22Rv1 (cell line): ENCODE measurements at regions not wholly inside any gene's neighbourhood (a gene's known extent, or its start where the extent isn't known, plus 50 kb on each side); places are given as distances from the start of the nearest gene placed in this dataset.

ENCODE experiments used
- CTCF ChIP-seq: fragments of 450-650 bp; IDR thresholded peaks from 2 replicates; pipeline ENCODE4 v1.5.1; 2017; ENCODE audit warnings: mild to moderate bottlenecking
- ZFX ChIP-seq: fragments of 450-650 bp; IDR thresholded peaks from 2 replicates; pipeline ENCODE4 v1.6.1; 2017; ENCODE audit warnings: antibody characterized with exemption, borderline replicate concordance

GRCh38 chr2:116669782-116670181 lies 1144.7 kb upstream of the DDX18 start:
- TF ChIP-seq CTCF (no peak), ZFX (no peak)
